Prostate gland (tissue), 2 donors: ENCODE measurements at regions not wholly inside any gene's neighbourhood (a gene's known extent, or its start where the extent isn't known, plus 50 kb on each side); places are given as distances from the start of the nearest gene placed in this dataset.

Experiments used
- CTCF ChIP-seq, 4 experiments: fragments of 200-600 bp in 2 of 4; fragments of 450-650 bp in 2 of 4; sonication (generic) in 2 of 4; IDR thresholded peaks; 1 replicate in 3 of 4; 2 replicates in 1 of 4; pipeline ENCODE4 v1.5.1; 2016 to 2019; ENCODE audit warnings: antibody characterized with exemption in 4 of 4, mild to moderate bottlenecking in 2 of 4, moderate library complexity in 2 of 4
- POLR2A ChIP-seq: fragments of 450-650 bp; IDR thresholded peaks from one replicate; pipeline ENCODE4 v1.6.1; 2016; ENCODE audit warnings: antibody characterized with exemption, mild to moderate bottlenecking
- POLR2AphosphoS5 ChIP-seq: sonication (generic); formaldehyde crosslinking; IDR thresholded peaks from one replicate; pipeline ENCODE4 v1.6.1; 2017; ENCODE audit warnings: antibody characterized with exemption

- no peak for TF ChIP-seq POLR2AphosphoS5
- no peak for TF ChIP-seq POLR2A
- no peak for TF ChIP-seq CTCF (IDR thresholded peaks at IDR 0.05)
Observed at GRCh38 chr6:145332011-145332410, 403.3 kb downstream of the EPM2A start.
